MCF 10A (cell line): ENCODE measurements at regions not wholly inside any gene's neighbourhood (a gene's known extent, or its start where the extent isn't known, plus 50 kb on each side); places are given as distances from the start of the nearest gene placed in this dataset.
"Not testable (repeated sequence)": the region's sequence is repeated elsewhere in the genome, so short reads cannot be mapped to it uniquely, and the experiment has no call there.

Experiments used
- BruUV-seq: library from RNA; stranded (reverse); fragments of 400-500 nt; replicated peaks from 2 replicates; lab custom pipeline; 2021; lab: Mats Ljungman, UMichigan
- CTCF ChIA-PET: fragments of 300-600 bp; sonication (Branson Sonifier 250); formaldehyde crosslinking; extraction: SDS; loops from one replicate; lab custom pipeline; 2021; ENCODE audit warnings: antibody characterized with exemption, inconsistent platforms; lab: Yijun Ruan, JAX
- POLR2A ChIA-PET: fragments of 300-600, 350-650 bp; sonication (Branson Sonifier 250); formaldehyde crosslinking; extraction: SDS; loops from one replicate; lab custom pipeline; 2020; ENCODE audit warnings: antibody characterized with exemption, inconsistent platforms; lab: Yijun Ruan, JAX
- DNase-seq: peaks from one replicate; pipeline ENCODE4 v3.0.0-alpha.2; 2018; ENCODE audit not compliant: unreplicated experiment
- H3K27ac Mint-ChIP-seq: one replicate; pipeline ENCODE4 v1.8.0; 2022; ENCODE audit warnings: mild to moderate bottlenecking, low read depth, mixed read lengths; ENCODE audit not compliant: unreplicated experiment
- H3K27me3 Mint-ChIP-seq: one replicate; pipeline ENCODE4 v1.8.0; 2022; ENCODE audit warnings: mixed read lengths; ENCODE audit not compliant: insufficient read depth, unreplicated experiment
- H3K36me3 Mint-ChIP-seq: one replicate; pipeline ENCODE4 v1.8.0; 2022; ENCODE audit warnings: mild to moderate bottlenecking, moderate library complexity, mixed read lengths; ENCODE audit not compliant: insufficient read depth, unreplicated experiment
- H3K4me1 Mint-ChIP-seq: one replicate; pipeline ENCODE4 v1.8.0; 2022; ENCODE audit warnings: mixed read lengths; ENCODE audit not compliant: insufficient read depth, unreplicated experiment
- H3K4me3 Mint-ChIP-seq: one replicate; pipeline ENCODE4 v1.8.0; 2022; ENCODE audit warnings: mild to moderate bottlenecking, moderate library complexity, mixed read lengths; ENCODE audit not compliant: unreplicated experiment
- H3K9me3 Mint-ChIP-seq: one replicate; pipeline ENCODE4 v1.8.0; 2022; ENCODE audit warnings: mixed read lengths; ENCODE audit not compliant: unreplicated experiment
- intact Hi-C: fragments of 100-400 bp; cut with micrococcal nuclease; formaldehyde crosslinking; loops from 2 replicates; pipeline ENCODE4 v1.14.1; 2022
- TF ChIP-seq, protein P1 (sequence below): fragments of 200-600 bp; IDR thresholded peaks from one replicate; pipeline ENCODE4 v1.8.0; 2022; ENCODE audit warnings: antibody characterized with exemption, mild to moderate bottlenecking; ENCODE audit not compliant: unreplicated experiment

- ChIA-PET POLR2A (no interaction called here), CTCF (no interaction called here)
- peaks cover 7% of the 10 kb centered on the region for H3K9me3 Mint-ChIP-seq
- no peak overlapping the region for H3K27ac Mint-ChIP-seq
- no peak overlapping the region for H3K4me3 Mint-ChIP-seq
- no peak for DNase-seq
- no peaks in the 10 kb centered on the region for H3K36me3 Mint-ChIP-seq
- no peaks in the 10 kb centered on the region for H3K4me1 Mint-ChIP-seq
- no peaks in the 10 kb centered on the region for H3K27me3 Mint-ChIP-seq
- BruUV-seq, result no TSS peak
- intact Hi-C loops, result no loop called here
- TF ChIP-seq, protein P1, sequence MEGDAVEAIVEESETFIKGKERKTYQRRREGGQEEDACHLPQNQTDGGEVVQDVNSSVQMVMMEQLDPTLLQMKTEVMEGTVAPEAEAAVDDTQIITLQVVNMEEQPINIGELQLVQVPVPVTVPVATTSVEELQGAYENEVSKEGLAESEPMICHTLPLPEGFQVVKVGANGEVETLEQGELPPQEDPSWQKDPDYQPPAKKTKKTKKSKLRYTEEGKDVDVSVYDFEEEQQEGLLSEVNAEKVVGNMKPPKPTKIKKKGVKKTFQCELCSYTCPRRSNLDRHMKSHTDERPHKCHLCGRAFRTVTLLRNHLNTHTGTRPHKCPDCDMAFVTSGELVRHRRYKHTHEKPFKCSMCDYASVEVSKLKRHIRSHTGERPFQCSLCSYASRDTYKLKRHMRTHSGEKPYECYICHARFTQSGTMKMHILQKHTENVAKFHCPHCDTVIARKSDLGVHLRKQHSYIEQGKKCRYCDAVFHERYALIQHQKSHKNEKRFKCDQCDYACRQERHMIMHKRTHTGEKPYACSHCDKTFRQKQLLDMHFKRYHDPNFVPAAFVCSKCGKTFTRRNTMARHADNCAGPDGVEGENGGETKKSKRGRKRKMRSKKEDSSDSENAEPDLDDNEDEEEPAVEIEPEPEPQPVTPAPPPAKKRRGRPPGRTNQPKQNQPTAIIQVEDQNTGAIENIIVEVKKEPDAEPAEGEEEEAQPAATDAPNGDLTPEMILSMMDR, result no peak
Observed at GRCh38 chr15:47119349-47119748, 598.0 kb upstream of the SEMA6D start.

DNA sequence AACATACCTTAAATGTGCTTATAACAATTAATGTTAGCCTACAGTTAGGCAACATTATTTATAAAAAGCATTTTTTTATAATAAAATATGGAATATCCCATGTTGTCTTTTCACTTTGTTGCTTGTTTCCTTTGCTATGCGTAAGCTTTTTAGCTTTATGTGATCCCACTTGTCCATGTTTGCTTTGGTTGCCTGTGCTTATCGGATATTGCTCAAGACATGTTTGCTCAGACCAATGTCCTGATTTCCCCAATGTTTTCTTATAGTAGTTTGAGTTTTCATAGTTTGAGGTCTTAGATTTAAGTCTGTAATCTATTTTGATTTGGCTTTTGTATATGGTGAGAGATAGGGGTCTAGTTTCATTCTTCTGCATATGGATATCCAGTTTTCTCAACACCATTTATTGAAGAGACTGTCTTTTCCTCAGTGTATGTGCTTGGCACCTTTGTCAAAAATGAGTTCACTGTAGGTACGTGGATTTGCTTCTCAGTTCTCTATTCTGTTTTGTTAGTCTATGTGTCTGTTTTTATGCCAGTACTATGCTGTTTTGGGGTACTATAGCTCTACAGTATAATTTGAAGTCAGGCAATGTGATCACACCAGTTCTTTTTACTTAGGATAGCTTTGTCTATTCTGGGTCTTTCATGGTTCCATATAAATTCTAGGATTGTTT lies 592.7 kb upstream of the SEMA6D start:
- H3K36me3 Mint-ChIP-seq, result no peaks in the 10 kb centered on the region
- no peaks in the 10 kb centered on the region for H3K27me3 Mint-ChIP-seq
- intact Hi-C loops, result no loop called here
- TF ChIP-seq, protein P1, result no peak
- POLR2A ChIA-PET, result no interaction called here
- no peak overlapping the region for H3K4me3 Mint-ChIP-seq
- DNase-seq, result no peak
- no peaks in the 10 kb centered on the region for H3K4me1 Mint-ChIP-seq
- H3K9me3 Mint-ChIP-seq, result peaks cover 30% of the 10 kb centered on the region
- CTCF ChIA-PET, result no interaction called here
- BruUV-seq, result no TSS peak
- H3K27ac Mint-ChIP-seq, result no peak overlapping the region

GRCh38 chr15:47129033-47129432 lies 588.3 kb upstream of the SEMA6D start:
- H3K4me3 Mint-ChIP-seq, result no peak overlapping the region
- intact Hi-C loops, result no loop called here
- TF ChIP-seq, protein P1, result no peak
- H3K27ac Mint-ChIP-seq, result no peak overlapping the region
- no peak for DNase-seq
- H3K27me3 Mint-ChIP-seq, result no peaks in the 10 kb centered on the region
- no peaks in the 10 kb centered on the region for H3K4me1 Mint-ChIP-seq
- ChIA-PET CTCF (interaction anchor here (0.6 kb wide), 1 partner anchor 376 kb away, joined by 4 read pairs; no protein-coding TSS in a partner anchor), POLR2A (no interaction called here)
- peaks cover 32% of the 10 kb centered on the region for H3K9me3 Mint-ChIP-seq
- no peaks in the 10 kb centered on the region for H3K36me3 Mint-ChIP-seq
- no TSS peak for BruUV-seq

DNA sequence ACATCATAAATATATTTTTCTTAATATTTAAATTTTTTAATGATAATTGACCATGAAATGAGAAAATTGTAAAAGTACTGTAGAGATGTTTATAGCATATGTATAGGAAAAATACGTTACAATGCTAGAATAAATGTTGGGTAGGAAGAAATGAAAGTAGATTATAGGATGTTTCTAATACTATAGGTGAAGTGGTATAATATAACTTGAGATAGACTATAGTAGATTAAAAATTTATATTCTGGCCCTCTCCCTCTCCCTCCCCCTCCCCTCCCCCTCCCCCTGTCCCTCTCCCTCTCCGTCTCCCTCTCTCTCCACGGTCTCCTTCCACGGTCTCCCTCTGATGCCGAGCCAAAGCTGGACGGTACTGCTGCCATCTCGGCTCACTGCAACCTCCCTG lies 585.9 kb upstream of the SEMA6D start:
- CTCF ChIA-PET, DNase-seq, BruUV-seq, POLR2A ChIA-PET, intact Hi-C loops, H3K36me3 Mint-ChIP-seq, H3K4me3 Mint-ChIP-seq, H3K27ac Mint-ChIP-seq, H3K27me3 Mint-ChIP-seq, H3K4me1 Mint-ChIP-seq: not testable (repeated sequence)
- H3K9me3 Mint-ChIP-seq, result peaks cover 31% of the 10 kb centered on the region
